ENCODE measurements at regions not wholly inside any gene's neighbourhood (a gene's known extent, or its start where the extent isn't known, plus 50 kb on each side); places are given as distances from the start of the nearest gene placed in this dataset.

DNA sequence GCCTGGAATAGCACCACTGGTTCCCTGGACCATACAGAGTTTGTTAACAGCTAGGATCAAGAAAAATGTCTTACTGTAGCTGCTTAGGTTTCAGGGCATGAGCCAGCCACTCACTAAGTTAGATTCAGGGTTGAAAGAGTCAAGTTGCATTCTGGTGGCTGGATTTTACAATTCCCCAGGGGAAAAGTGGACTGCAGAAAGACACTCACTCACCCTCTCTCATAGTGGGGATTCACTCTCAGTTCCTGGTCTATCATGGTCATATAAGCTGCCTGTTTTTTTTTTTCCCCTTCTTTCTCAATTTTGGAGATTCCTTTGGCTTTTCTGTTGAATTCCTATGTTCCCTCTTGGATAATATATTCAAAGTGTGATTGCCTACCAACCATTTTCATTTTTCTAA is 744.2 kb upstream of the GRIA3 start:
- no peak for DNase-seq

GRCh38 chrX:122440832-122441231 is 743.2 kb upstream of the GRIA3 start:
- no peak for DNase-seq

- no peak for DNase-seq
These were observed 742.6 kb upstream of the GRIA3 start for GRCh38 chrX:122441451-122441850.

GRCh38 chrX:122445466-122445865 is 738.6 kb upstream of the GRIA3 start:
- no peak for DNase-seq

DNA sequence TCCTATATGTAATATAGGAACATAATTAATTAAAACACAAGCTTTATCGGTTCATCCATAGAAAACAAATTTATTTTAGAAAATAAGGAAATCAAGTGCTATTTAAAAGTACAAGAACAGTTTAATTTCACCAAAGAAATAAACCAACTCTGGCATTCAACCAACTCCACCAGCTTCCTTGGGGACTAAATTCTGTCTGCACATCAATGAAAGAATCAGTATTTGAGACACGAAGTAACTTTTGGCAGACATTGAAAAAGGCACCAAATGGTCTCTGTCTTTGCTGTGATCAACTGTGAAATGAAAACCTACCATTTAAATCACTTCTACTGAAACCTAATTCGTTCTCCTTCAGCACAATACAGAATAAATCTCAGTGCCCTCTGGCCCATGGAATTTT is 719.7 kb upstream of the GRIA3 start:
- no peak for DNase-seq

- DNase-seq: no peak
These were observed 708.8 kb upstream of the GRIA3 start for GRCh38 chrX:122475306-122475705.

DNA sequence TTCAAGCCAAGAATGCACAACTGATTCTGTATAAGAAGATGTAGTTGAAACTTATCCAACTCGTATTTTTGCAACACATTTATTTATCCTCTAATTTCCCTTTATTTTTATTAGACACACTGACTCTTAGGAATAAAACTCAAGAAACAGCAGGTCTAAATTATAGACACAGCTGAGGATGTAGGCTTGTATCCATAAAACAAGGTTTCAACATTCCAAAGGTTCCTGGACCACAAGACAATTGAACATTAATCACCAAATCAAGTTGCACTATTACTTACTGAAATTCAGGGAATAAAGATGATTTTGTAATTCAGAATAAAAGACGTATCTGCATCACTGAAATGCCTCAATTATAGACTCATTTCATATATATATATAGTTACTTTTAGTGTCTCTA is 683.5 kb upstream of the GRIA3 start:
- DNase-seq: no peak

DNA sequence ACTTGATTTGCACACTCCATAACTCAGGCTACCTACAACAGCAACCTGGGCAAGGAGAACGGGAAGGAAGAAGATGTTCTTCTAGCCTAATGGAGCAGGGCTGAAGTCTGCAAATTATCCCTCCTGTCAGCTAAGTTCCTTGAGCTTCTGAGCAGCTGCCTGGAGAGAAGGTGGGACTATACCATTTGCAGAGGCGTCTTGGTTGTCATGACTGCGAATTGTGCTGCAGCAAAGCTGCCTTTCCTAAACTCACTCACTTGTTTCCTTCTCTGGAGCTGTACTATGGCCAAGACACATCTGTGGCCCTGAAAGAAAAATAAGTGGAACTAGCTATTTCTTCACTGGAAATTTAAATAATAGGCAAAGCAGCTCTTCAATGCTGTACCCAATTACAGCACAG is 682.4 kb upstream of the GRIA3 start:
- DNase-seq: no peak

DNA sequence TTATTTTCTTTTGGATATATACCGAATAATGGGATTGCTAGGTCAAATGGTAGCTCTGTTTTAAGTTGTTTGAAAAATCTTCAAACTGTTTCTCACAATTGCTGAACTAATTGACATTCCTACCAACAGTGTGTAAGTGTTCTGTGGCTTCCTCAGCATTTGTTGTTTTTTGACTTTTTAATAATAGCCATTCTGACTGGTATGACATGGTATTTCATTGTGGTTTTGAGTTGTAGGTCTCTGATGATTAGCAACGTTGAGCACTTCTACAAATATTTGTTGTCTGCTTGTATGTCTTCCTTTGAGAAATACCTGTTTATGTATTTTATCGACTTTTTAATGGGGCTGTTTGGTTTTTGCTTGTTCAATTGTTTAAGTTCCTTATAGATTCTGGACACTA is 680.1 kb upstream of the GRIA3 start:
- DNase-seq: no peak

- DNase-seq: no peak
These were observed 671.5 kb upstream of the GRIA3 start for GRCh38 chrX:122512561-122513072.

DNA sequence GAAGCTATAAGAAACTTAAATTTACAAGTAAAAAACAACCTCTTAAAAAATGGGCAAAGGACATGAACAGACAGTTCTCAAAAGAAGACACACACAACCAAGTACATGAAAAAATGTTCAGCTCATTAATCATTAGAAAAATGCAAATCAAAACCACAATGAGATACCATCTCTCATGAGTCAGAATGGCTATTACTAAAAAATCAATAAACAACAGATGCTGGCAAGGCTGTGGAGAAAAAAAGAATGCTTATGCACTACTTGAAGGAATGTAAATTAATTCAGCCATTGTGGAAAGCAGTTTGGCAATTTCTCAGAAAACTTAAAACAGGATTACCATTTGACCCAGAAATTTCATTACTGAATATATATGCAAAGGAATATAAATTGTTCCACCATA is 666.3 kb upstream of the GRIA3 start:
- DNase-seq: no peak

GRCh38 chrX:122545778-122546177 is 638.3 kb upstream of the GRIA3 start:
- DNase-seq: no peak

DNA sequence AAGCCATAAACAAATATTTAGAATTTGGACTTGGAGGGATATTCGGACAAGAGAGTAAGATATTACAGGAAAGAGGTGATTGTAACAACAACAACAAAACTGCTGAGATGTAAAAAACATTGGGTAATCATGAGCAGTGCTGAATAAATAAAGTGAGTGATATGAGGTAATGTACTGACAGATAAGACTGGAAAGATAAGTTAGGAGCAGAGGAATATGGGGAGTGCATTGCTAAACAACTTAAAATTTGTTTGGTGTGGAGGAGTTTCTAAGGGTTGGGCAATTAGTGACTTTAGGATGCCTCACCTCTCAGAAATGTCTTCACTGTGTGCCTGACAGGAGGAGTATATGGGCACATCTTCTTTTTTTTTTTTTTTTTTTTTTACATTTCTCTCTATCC is 637.8 kb upstream of the GRIA3 start:
- DNase-seq: no peak

- no peak for DNase-seq
These were observed 631.7 kb upstream of the GRIA3 start for GRCh38 chrX:122552286-122552800.

DNA sequence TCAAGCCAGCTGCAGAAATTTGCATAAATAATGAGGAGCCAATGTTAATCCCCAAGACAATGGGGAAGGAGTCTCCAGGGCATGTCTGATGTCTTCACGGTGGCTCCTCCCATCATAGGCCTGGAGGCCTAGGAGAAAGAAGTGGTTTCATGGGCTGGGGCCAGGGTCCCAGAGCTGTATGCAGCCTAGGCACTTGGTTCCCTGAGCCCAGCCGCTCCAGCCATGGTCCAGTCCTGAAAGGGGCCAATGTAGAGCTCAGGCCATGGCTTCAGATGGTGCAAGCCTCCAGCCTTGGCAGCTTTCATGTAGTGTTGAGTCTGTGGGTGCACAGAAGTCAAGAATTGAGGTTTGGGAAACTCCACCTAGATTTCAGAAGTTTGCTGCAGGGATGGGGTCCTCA is 628.2 kb upstream of the GRIA3 start:
- DNase-seq: no peak

DNA sequence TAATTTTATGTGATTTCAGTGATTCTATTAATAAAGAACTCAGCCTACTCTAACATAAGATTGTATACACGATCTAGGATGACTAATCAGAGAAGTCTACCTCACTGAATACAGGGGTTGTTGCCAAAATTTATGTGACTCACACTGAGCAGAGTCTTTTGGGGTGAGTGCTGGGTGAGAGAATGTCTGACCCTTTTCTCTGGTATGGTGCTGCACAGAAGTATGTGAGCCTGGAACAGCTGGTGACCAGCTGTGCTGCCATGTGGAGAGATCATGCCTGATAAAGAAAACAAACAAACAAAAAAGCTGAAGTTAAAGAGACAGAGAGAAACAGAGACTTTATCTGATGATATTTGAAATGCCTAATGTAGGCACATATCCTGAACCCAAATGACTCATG is 618.1 kb upstream of the GRIA3 start:
- DNase-seq: no peak

- no peak for DNase-seq
These were observed 617.7 kb upstream of the GRIA3 start for GRCh38 chrX:122566401-122566800.

- no peak for DNase-seq
These were observed 616.2 kb upstream of the GRIA3 start for GRCh38 chrX:122567911-122568310.

GRCh38 chrX:122572461-122572860 is 611.6 kb upstream of the GRIA3 start:
- DNase-seq: no peak

- no peak for DNase-seq
These were observed 605.0 kb upstream of the GRIA3 start for GRCh38 chrX:122579036-122579435.

GRCh38 chrX:122579526-122579925 is 604.6 kb upstream of the GRIA3 start:
- DNase-seq: no peak

- no peak for DNase-seq
These were observed 601.7 kb upstream of the GRIA3 start for GRCh38 chrX:122582280-122582974.

- DNase-seq: no peak
These were observed 601.1 kb upstream of the GRIA3 start for GRCh38 chrX:122582975-122583305.

GRCh38 chrX:122583551-122583950 is 600.5 kb upstream of the GRIA3 start:
- DNase-seq: no peak

DNA sequence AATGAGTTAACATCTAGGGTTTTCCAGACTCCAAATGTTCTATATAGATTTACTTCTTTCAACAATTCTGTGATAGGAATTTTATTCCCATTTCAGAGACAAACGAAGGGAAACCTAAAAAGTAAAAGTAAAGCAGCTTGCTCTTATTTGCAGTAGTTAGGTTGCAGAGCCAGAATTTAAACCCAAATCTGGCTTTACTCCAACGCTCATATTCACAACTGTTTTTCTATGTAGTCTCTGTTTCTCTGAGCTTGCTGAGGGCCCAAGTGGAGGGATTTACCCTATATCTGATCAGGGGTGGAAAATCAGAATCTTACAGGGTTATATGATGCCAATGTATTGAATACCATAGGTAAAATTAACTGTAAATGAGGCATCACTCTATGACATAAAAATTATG is 599.1 kb upstream of the GRIA3 start:
- DNase-seq: no peak

All from DMS 273 treated with DMSO at 0.1 percent for 48 hours (cell line).